H1 (cell line): ENCODE measurements at regions not wholly inside any gene's neighbourhood (a gene's known extent, or its start where the extent isn't known, plus 50 kb on each side); places are given as distances from the start of the nearest gene placed in this dataset.

Experiments used
- CTCF ChIP-seq, 3 experiments: IDR thresholded peaks; 1 replicate in 2 of 3; 2 replicates in 1 of 3; pipeline versions ENCODE4 v1.5.1 to v1.6.1; 2011; ENCODE audit warnings: low read length in 3 of 3, mild to moderate bottlenecking in 3 of 3, inconsistent platforms in 2 of 3, low read depth in 1 of 3, moderate library complexity in 1 of 3; ENCODE audit not compliant: insufficient read depth in 1 of 3; ENCODE audit errors: control extremely low read depth in 1 of 3
- EZH2 ChIP-seq: fragments of 200-600 bp; sonication (generic); IDR thresholded peaks from 2 replicates; pipeline ENCODE4 v1.7.1; 2012; ENCODE audit warnings: low read depth, mild to moderate bottlenecking, moderate library complexity, low read length, inconsistent platforms; ENCODE audit not compliant: severe bottlenecking
- GABPA ChIP-seq: IDR thresholded peaks from 2 replicates; pipeline ENCODE4 v1.6.1; 2011; ENCODE audit warnings: mild to moderate bottlenecking, low read length, moderate library complexity, borderline replicate concordance; ENCODE audit not compliant: insufficient read depth
- HDAC2 ChIP-seq, 2 experiments: fragments of 300-600 bp in 1 of 2; sonication (generic) in 1 of 2; IDR thresholded peaks; 2 replicates each; pipeline ENCODE4 v1.6.1; 2011 to 2012; ENCODE audit warnings: low read depth in 2 of 2, low read length in 2 of 2, mild to moderate bottlenecking in 2 of 2, moderate library complexity in 2 of 2, borderline replicate concordance in 1 of 2, inconsistent platforms in 1 of 2
- KDM1A ChIP-seq: fragments of 200-600, 300-600 bp; sonication (generic); IDR thresholded peaks from 2 replicates; pipeline ENCODE4 v1.7.1; 2016; ENCODE audit warnings: mild to moderate bottlenecking, low read length, borderline replicate concordance
- POU5F1 ChIP-seq: IDR thresholded peaks from 2 replicates; pipeline ENCODE4 v1.6.1; 2011; ENCODE audit warnings: low read depth, mild to moderate bottlenecking, low read length, moderate library complexity
- SRF ChIP-seq: IDR thresholded peaks from 2 replicates; pipeline ENCODE4 v1.6.1; 2011; ENCODE audit warnings: mild to moderate bottlenecking, low read depth, low read length, moderate library complexity
- TBP ChIP-seq: IDR thresholded peaks from 2 replicates; pipeline ENCODE4 v1.6.1; 2011; ENCODE audit warnings: low read depth, low read length, improper control_type of control experiment

GRCh38 chr5:4246447-4246846, 650.8 kb downstream of the IRX1 start:
- TF ChIP-seq EZH2 = no peak
- no peak for TF ChIP-seq HDAC2 (IDR thresholded peaks at IDR 0.05; ENCODE audit: borderline replicate concordance in 1 of 2, low read depth in 2 of 2, low read length in 2 of 2)
- no peak for TF ChIP-seq CTCF (IDR thresholded peaks at IDR 0.05; ENCODE audit: control extremely low read depth in 1 of 3, insufficient read depth in 1 of 3, low read depth in 1 of 3, low read length in 3 of 3)
- TF ChIP-seq GABPA = no peak
- TF ChIP-seq SRF = no peak
- no peak for TF ChIP-seq KDM1A
- TF ChIP-seq POU5F1 = no peak
- TF ChIP-seq TBP = no peak
